C4-2B (cell line): ENCODE measurements at regions not wholly inside any gene's neighbourhood (a gene's known extent, or its start where the extent isn't known, plus 50 kb on each side); places are given as distances from the start of the nearest gene placed in this dataset.

Experiments
- ZFX ChIP-seq: fragments of 450-650 bp; IDR thresholded peaks from 2 replicates; pipeline ENCODE4 v1.6.1; 2017
- TF ChIP-seq, protein P1 (sequence below): fragments of 450-650 bp; conservative IDR thresholded peaks from 2 replicates; pipeline ENCODE4 v1.5.1; 2017; ENCODE audit warnings: mild to moderate bottlenecking

DNA sequence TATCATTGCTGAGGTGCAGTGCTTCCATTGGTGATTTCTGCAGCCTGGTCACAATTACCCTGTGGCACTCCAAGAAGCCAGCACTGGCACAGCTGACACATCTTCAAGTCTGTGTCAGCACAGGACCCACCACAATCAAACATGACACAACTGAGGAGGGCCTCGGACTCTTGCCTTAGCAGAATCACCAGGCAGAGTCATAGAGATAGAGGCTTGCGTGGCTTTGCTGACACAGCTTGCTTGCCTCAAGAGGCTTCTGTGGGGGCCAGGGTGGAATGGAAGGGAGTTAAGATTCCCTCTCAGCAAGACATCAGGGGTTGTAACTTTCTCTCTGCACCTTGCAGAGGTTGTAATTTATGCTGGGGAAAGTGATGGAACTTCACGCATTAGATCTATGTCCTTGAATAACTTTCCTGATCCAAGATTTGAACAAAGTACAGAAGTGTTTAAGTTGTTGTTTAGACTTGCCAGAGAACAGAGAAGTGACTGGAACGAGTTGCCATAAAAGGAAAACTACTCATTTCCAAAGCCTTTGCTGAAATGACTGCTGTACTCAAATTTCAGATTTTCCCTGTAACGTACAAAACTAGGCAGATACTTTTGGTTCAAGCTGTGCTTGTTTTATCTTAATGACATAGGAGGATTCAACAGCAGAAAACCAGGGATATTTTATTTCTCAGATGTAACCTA lies 170.7 kb downstream of the DIPK2A start:
- TF ChIP-seq, protein P1, sequence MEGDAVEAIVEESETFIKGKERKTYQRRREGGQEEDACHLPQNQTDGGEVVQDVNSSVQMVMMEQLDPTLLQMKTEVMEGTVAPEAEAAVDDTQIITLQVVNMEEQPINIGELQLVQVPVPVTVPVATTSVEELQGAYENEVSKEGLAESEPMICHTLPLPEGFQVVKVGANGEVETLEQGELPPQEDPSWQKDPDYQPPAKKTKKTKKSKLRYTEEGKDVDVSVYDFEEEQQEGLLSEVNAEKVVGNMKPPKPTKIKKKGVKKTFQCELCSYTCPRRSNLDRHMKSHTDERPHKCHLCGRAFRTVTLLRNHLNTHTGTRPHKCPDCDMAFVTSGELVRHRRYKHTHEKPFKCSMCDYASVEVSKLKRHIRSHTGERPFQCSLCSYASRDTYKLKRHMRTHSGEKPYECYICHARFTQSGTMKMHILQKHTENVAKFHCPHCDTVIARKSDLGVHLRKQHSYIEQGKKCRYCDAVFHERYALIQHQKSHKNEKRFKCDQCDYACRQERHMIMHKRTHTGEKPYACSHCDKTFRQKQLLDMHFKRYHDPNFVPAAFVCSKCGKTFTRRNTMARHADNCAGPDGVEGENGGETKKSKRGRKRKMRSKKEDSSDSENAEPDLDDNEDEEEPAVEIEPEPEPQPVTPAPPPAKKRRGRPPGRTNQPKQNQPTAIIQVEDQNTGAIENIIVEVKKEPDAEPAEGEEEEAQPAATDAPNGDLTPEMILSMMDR, result no peak
- TF ChIP-seq ZFX, result no peak
